ENCODE measurements at regions not wholly inside any gene's neighbourhood (a gene's known extent, or its start where the extent isn't known, plus 50 kb on each side); places are given as distances from the start of the nearest gene placed in this dataset.

- TF ChIP-seq YY1 (IDR thresholded peaks at IDR 0.05; ENCODE audit: insufficient read depth, insufficient read length) (no peak), ZNF274 (IDR thresholded peaks at IDR 0.05; ENCODE audit: low read depth, low read length) (no peak)
Observed at GRCh38 chr6:203661-204060, 88.6 kb upstream of the DUSP22 start.

All from NT2/D1 (cell line).